Nephron (organoid): ENCODE measurements at regions not wholly inside any gene's neighbourhood (a gene's known extent, or its start where the extent isn't known, plus 50 kb on each side); places are given as distances from the start of the nearest gene placed in this dataset.

Source experiments
- H3K27ac Mint-ChIP-seq, 3 experiments: 2 replicates each; pipeline ENCODE4 v1.8.0; 2020; ENCODE audit warnings: mixed read lengths in 3 of 3, mild to moderate bottlenecking in 2 of 3, moderate library complexity in 1 of 3
- H3K27me3 Mint-ChIP-seq: 2 replicates; pipeline ENCODE4 v1.8.0; 2021; ENCODE audit warnings: low read depth, mild to moderate bottlenecking, moderate library complexity, mixed read lengths
- H3K36me3 Mint-ChIP-seq: 2 replicates; pipeline ENCODE4 v1.8.0; 2020; ENCODE audit warnings: low read depth, mixed read lengths
- H3K4me1 Mint-ChIP-seq: 2 replicates; pipeline ENCODE4 v1.8.0; 2020; ENCODE audit warnings: mixed read lengths
- H3K4me3 Mint-ChIP-seq, 3 experiments: 2 replicates each; pipeline ENCODE4 v1.8.0; 2020; ENCODE audit warnings: mild to moderate bottlenecking in 3 of 3, mixed read lengths in 3 of 3, moderate library complexity in 2 of 3
- H3K9me3 Mint-ChIP-seq: 2 replicates; pipeline ENCODE4 v1.8.0; 2020; ENCODE audit warnings: mixed read lengths
- TF ChIP-seq, protein P1 (sequence below), 3 experiments: fragments of 200-600 bp; sonication (generic); IDR thresholded peaks; one replicate each; pipeline ENCODE4 v1.5.0; 2021; ENCODE audit warnings: antibody characterized with exemption in 3 of 3; ENCODE audit not compliant: unreplicated experiment in 3 of 3

GRCh38 chr17:79248843-79249493, 174.3 kb downstream of the ENGASE start:
- peaks cover 52% of the 10 kb centered on the region for H3K27me3 Mint-ChIP-seq
- H3K4me1 Mint-ChIP-seq, result no peaks in the 10 kb centered on the region

GRCh38 chr17:79246225-79247190, 171.9 kb downstream of the ENGASE start:
- TF ChIP-seq, protein P1, sequence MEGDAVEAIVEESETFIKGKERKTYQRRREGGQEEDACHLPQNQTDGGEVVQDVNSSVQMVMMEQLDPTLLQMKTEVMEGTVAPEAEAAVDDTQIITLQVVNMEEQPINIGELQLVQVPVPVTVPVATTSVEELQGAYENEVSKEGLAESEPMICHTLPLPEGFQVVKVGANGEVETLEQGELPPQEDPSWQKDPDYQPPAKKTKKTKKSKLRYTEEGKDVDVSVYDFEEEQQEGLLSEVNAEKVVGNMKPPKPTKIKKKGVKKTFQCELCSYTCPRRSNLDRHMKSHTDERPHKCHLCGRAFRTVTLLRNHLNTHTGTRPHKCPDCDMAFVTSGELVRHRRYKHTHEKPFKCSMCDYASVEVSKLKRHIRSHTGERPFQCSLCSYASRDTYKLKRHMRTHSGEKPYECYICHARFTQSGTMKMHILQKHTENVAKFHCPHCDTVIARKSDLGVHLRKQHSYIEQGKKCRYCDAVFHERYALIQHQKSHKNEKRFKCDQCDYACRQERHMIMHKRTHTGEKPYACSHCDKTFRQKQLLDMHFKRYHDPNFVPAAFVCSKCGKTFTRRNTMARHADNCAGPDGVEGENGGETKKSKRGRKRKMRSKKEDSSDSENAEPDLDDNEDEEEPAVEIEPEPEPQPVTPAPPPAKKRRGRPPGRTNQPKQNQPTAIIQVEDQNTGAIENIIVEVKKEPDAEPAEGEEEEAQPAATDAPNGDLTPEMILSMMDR (IDR thresholded peaks at IDR 0.05; ENCODE audit: unreplicated experiment in 3 of 3), result no peak
- Mint-ChIP-seq H3K27me3 (peaks cover 39% of the 10 kb centered on the region), H3K9me3 (no peaks in the 10 kb centered on the region), H3K27ac (no peak overlapping the region), H3K4me3 (no peak overlapping the region), H3K4me1 (no peaks in the 10 kb centered on the region), H3K36me3 (no peaks in the 10 kb centered on the region)

More at GRCh38 chr17:79248843-79249493, 174.3 kb downstream of the ENGASE start:
- TF ChIP-seq, protein P1 (IDR thresholded peaks at IDR 0.05; ENCODE audit: unreplicated experiment in 3 of 3), result no peak
- Mint-ChIP-seq H3K4me3 (no peak overlapping the region), H3K36me3 (no peaks in the 10 kb centered on the region), H3K9me3 (no peaks in the 10 kb centered on the region), H3K27ac (no peak overlapping the region)

- Mint-ChIP-seq H3K4me3 (no peak overlapping the region), H3K9me3 (peaks cover 3% of the 10 kb centered on the region), H3K27ac (no peak overlapping the region)
Measured at GRCh38 chr17:79244665-79245064, 170.0 kb downstream of the ENGASE start.

DNA sequence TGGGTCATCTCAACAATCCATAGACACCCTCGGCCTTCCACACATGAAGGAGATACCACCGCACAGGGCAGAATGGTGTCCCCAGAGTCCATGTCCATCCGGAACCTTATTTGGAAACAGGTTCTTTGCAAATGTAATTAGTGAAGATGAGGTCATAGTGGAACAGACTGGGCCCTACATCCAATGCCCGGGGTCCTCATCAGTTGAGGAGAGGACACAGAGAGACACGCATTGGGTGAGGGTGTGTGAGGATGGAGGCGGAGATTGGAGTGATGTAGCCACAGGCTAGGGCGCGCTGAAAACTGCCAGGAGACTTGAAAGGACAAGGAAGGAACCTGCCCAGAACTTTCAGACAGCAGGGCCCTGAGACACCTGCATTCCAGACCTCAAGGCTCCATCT, 169.4 kb downstream of the ENGASE start:
- Mint-ChIP-seq H3K27me3 (peaks cover 34% of the 10 kb centered on the region), H3K4me3 (no peak overlapping the region), H3K27ac (no peak overlapping the region), H3K36me3 (no peaks in the 10 kb centered on the region), H3K9me3 (peaks cover 3% of the 10 kb centered on the region), H3K4me1 (no peaks in the 10 kb centered on the region)
- TF ChIP-seq, protein P1 (IDR thresholded peaks at IDR 0.05; ENCODE audit: unreplicated experiment in 3 of 3), result no peak

More at GRCh38 chr17:79244665-79245064, 170.0 kb downstream of the ENGASE start:
- Mint-ChIP-seq H3K4me1 (no peaks in the 10 kb centered on the region), H3K27me3 (peaks cover 33% of the 10 kb centered on the region), H3K36me3 (no peaks in the 10 kb centered on the region)
- TF ChIP-seq, protein P1 (IDR thresholded peaks at IDR 0.05; ENCODE audit: unreplicated experiment in 3 of 3), result no peak

- Mint-ChIP-seq H3K27ac (no peak overlapping the region), H3K4me1 (no peaks in the 10 kb centered on the region), H3K27me3 (peaks cover 38% of the 10 kb centered on the region), H3K36me3 (no peaks in the 10 kb centered on the region), H3K4me3 (no peak overlapping the region), H3K9me3 (peaks cover 3% of the 10 kb centered on the region)
- TF ChIP-seq, protein P1 (IDR thresholded peaks at IDR 0.05; ENCODE audit: unreplicated experiment in 3 of 3), result no peak
Measured at GRCh38 chr17:79243603-79243990, 169.0 kb downstream of the ENGASE start.
